ENCODE measurements at regions not wholly inside any gene's neighbourhood (a gene's known extent, or its start where the extent isn't known, plus 50 kb on each side); places are given as distances from the start of the nearest gene placed in this dataset.
"Not testable (repeated sequence)": the region's sequence is repeated elsewhere in the genome, so short reads cannot be mapped to it uniquely, and the experiment has no call there.

- TF ChIP-seq CTCF (IDR thresholded peaks at IDR 0.05) = no peak
- CTCF ChIA-PET = no interaction called here
- no peak overlapping the region for H3K4me3 Mint-ChIP-seq
- DNase-seq (no peak), ATAC-seq (no peak)
- H3K4me1 Mint-ChIP-seq (ENCODE audit: low read depth) = no peaks in the 10 kb centered on the region
- POLR2A ChIA-PET = no interaction called here
- H3K9me3 Mint-ChIP-seq = no peaks in the 10 kb centered on the region
- no peak overlapping the region for H3K27ac Mint-ChIP-seq
- no peaks in the 10 kb centered on the region for H3K36me3 Mint-ChIP-seq (ENCODE audit: low read depth)
- intact Hi-C loops (cut with micrococcal nuclease) = no loop called here
- H3K27me3 Mint-ChIP-seq = no peaks in the 10 kb centered on the region
Measured at GRCh38 chrX:2566055-2566454, 65.3 kb upstream of the DHRSX start.

GRCh38 chrX:2561456-2561855, 60.7 kb upstream of the DHRSX start:
- no peak overlapping the region for H3K4me3 Mint-ChIP-seq
- TF ChIP-seq CTCF (IDR thresholded peaks at IDR 0.05) = no peak
- ChIA-PET CTCF (no interaction called here), POLR2A (no interaction called here)
- intact Hi-C loops (cut with micrococcal nuclease) = no loop called here
- DNase-seq (no peak), ATAC-seq (no peak)
- H3K36me3 Mint-ChIP-seq (ENCODE audit: low read depth) = no peaks in the 10 kb centered on the region
- no peaks in the 10 kb centered on the region for H3K9me3 Mint-ChIP-seq
- H3K4me1 Mint-ChIP-seq (ENCODE audit: low read depth) = no peaks in the 10 kb centered on the region
- H3K27ac Mint-ChIP-seq = no peak overlapping the region
- H3K27me3 Mint-ChIP-seq = peaks cover 11% of the 10 kb centered on the region

- no peaks in the 10 kb centered on the region for H3K9me3 Mint-ChIP-seq
- H3K4me1 Mint-ChIP-seq (ENCODE audit: low read depth) = no peaks in the 10 kb centered on the region
- ATAC-seq = no peak
- H3K4me3 Mint-ChIP-seq = no peak overlapping the region
- no peak overlapping the region for H3K27ac Mint-ChIP-seq
- no peak for TF ChIP-seq CTCF (IDR thresholded peaks at IDR 0.05)
- ChIA-PET CTCF (no interaction called here), POLR2A (no interaction called here)
- H3K36me3 Mint-ChIP-seq (ENCODE audit: low read depth) = no peaks in the 10 kb centered on the region
- peaks cover 21% of the 10 kb centered on the region for H3K27me3 Mint-ChIP-seq
- intact Hi-C loops (cut with micrococcal nuclease) = no loop called here
- DNase-seq = no peak
Measured at GRCh38 chrX:2559124-2559523, 58.3 kb upstream of the DHRSX start.

- H3K4me1 Mint-ChIP-seq (ENCODE audit: low read depth) = no peaks in the 10 kb centered on the region
- CTCF ChIA-PET = no interaction called here
- H3K36me3 Mint-ChIP-seq (ENCODE audit: low read depth) = no peaks in the 10 kb centered on the region
- H3K9me3 Mint-ChIP-seq = no peaks in the 10 kb centered on the region
- TF ChIP-seq CTCF (IDR thresholded peaks at IDR 0.05) = no peak
- POLR2A ChIA-PET = no interaction called here
- peaks cover 23% of the 10 kb centered on the region for H3K27me3 Mint-ChIP-seq
- DNase-seq (no peak), ATAC-seq (no peak)
- no peak overlapping the region for H3K4me3 Mint-ChIP-seq
- intact Hi-C loops (cut with micrococcal nuclease) = no loop called here
- no peak overlapping the region for H3K27ac Mint-ChIP-seq
Measured at GRCh38 chrX:2554891-2555290, 54.1 kb upstream of the DHRSX start.

GRCh38 chrX:2554066-2554465, 53.3 kb upstream of the DHRSX start:
- H3K4me3 Mint-ChIP-seq; intact Hi-C loops (cut with micrococcal nuclease); H3K36me3 Mint-ChIP-seq (ENCODE audit: low read depth); CTCF ChIA-PET; H3K27ac Mint-ChIP-seq; POLR2A ChIA-PET; DNase-seq; H3K4me1 Mint-ChIP-seq (ENCODE audit: low read depth); H3K9me3 Mint-ChIP-seq; ATAC-seq: not testable (repeated sequence)
- H3K27me3 Mint-ChIP-seq = peaks cover 22% of the 10 kb centered on the region

- H3K4me3 Mint-ChIP-seq = no peak overlapping the region
- ChIA-PET CTCF (no interaction called here), POLR2A (no interaction called here)
- intact Hi-C loops (cut with micrococcal nuclease) = no loop called here
- H3K4me1 Mint-ChIP-seq (ENCODE audit: low read depth) = no peaks in the 10 kb centered on the region
- DNase-seq (no peak), ATAC-seq (no peak)
- no peak for TF ChIP-seq CTCF (IDR thresholded peaks at IDR 0.05)
- H3K27ac Mint-ChIP-seq = no peak overlapping the region
- H3K27me3 Mint-ChIP-seq = peaks cover 22% of the 10 kb centered on the region
- H3K36me3 Mint-ChIP-seq (ENCODE audit: low read depth) = no peaks in the 10 kb centered on the region
- no peaks in the 10 kb centered on the region for H3K9me3 Mint-ChIP-seq
Measured at GRCh38 chrX:2552621-2553201, 51.9 kb upstream of the DHRSX start.

All from activated CD8-positive, alpha-beta T cell treated with anti-CD3 and anti-CD28 coated beads for 36 hours (primary cell).